ENCODE measurements at regions not wholly inside any gene's neighbourhood (a gene's known extent, or its start where the extent isn't known, plus 50 kb on each side); places are given as distances from the start of the nearest gene placed in this dataset.

GRCh38 chr2:15704788-15705115, 113.1 kb downstream of the DDX1 start:
- TF ChIP-seq JUND (IDR thresholded peaks at IDR 0.05; ENCODE audit: low read depth) = no peak
- no peak for DNase-seq (ENCODE audit: low read depth in 1 of 2, low spot score in 1 of 2)
- in situ Hi-C loops (cut with HindIII; ENCODE audit: low pct_unique_long_range_greater_than_20kb, low sequenced_read_pairs) = no loop called here

GRCh38 chr2:15705310-15705709, 113.6 kb downstream of the DDX1 start:
- in situ Hi-C loops (cut with HindIII; ENCODE audit: low pct_unique_long_range_greater_than_20kb, low sequenced_read_pairs) = no loop called here
- no peak for DNase-seq (ENCODE audit: low read depth in 1 of 2, low spot score in 1 of 2)
- no peak for TF ChIP-seq JUND (IDR thresholded peaks at IDR 0.05; ENCODE audit: low read depth)

- TF ChIP-seq JUND (IDR thresholded peaks at IDR 0.05; ENCODE audit: low read depth) = no peak
- no peak for DNase-seq (ENCODE audit: low read depth in 1 of 2, low spot score in 1 of 2)
- in situ Hi-C loops (cut with HindIII; ENCODE audit: low pct_unique_long_range_greater_than_20kb, low sequenced_read_pairs) = no loop called here
These were observed 114.2 kb downstream of the DDX1 start for GRCh38 chr2:15705839-15706386.

GRCh38 chr2:15706424-15706823, 114.8 kb downstream of the DDX1 start:
- no peak for DNase-seq (ENCODE audit: low read depth in 1 of 2, low spot score in 1 of 2)
- TF ChIP-seq JUND (IDR thresholded peaks at IDR 0.05; ENCODE audit: low read depth) = no peak
- in situ Hi-C loops (cut with HindIII; ENCODE audit: low pct_unique_long_range_greater_than_20kb, low sequenced_read_pairs) = no loop called here

GRCh38 chr2:15706986-15707632, 115.4 kb downstream of the DDX1 start:
- in situ Hi-C loops (cut with HindIII; ENCODE audit: low pct_unique_long_range_greater_than_20kb, low sequenced_read_pairs) = no loop called here
- no peak for DNase-seq (ENCODE audit: low read depth in 1 of 2, low spot score in 1 of 2)
- TF ChIP-seq JUND (IDR thresholded peaks at IDR 0.05; ENCODE audit: low read depth) = no peak

- DNase-seq (ENCODE audit: low read depth in 1 of 2, low spot score in 1 of 2) = no peak
- in situ Hi-C loops (cut with HindIII; ENCODE audit: low pct_unique_long_range_greater_than_20kb, low sequenced_read_pairs) = no loop called here
- TF ChIP-seq JUND (IDR thresholded peaks at IDR 0.05; ENCODE audit: low read depth) = no peak
These were observed 116.5 kb downstream of the DDX1 start for GRCh38 chr2:15708161-15708560.

- TF ChIP-seq JUND (IDR thresholded peaks at IDR 0.05; ENCODE audit: low read depth) = no peak
- no peak for DNase-seq (ENCODE audit: low read depth in 1 of 2, low spot score in 1 of 2)
- in situ Hi-C loops (cut with HindIII; ENCODE audit: low pct_unique_long_range_greater_than_20kb, low sequenced_read_pairs) = no loop called here
These were observed 117.5 kb downstream of the DDX1 start for GRCh38 chr2:15708865-15709820.

GRCh38 chr2:15711126-15711860, 119.6 kb downstream of the DDX1 start:
- in situ Hi-C loops (cut with HindIII; ENCODE audit: low pct_unique_long_range_greater_than_20kb, low sequenced_read_pairs) = no loop called here
- no peak for DNase-seq (ENCODE audit: low read depth in 1 of 2, low spot score in 1 of 2)
- no peak for TF ChIP-seq JUND (IDR thresholded peaks at IDR 0.05; ENCODE audit: low read depth)

- no peak for DNase-seq (ENCODE audit: low read depth in 1 of 2, low spot score in 1 of 2)
- no peak for TF ChIP-seq JUND (IDR thresholded peaks at IDR 0.05; ENCODE audit: low read depth)
- in situ Hi-C loops (cut with HindIII; ENCODE audit: low pct_unique_long_range_greater_than_20kb, low sequenced_read_pairs) = no loop called here
These were observed 121.1 kb downstream of the DDX1 start for GRCh38 chr2:15712551-15713342.

GRCh38 chr2:15713475-15713874, 121.8 kb downstream of the DDX1 start:
- DNase-seq (ENCODE audit: low read depth in 1 of 2, low spot score in 1 of 2) = no peak
- in situ Hi-C loops (cut with HindIII; ENCODE audit: low pct_unique_long_range_greater_than_20kb, low sequenced_read_pairs) = no loop called here
- no peak for TF ChIP-seq JUND (IDR thresholded peaks at IDR 0.05; ENCODE audit: low read depth)

- TF ChIP-seq JUND (IDR thresholded peaks at IDR 0.05; ENCODE audit: low read depth) = no peak
- DNase-seq (ENCODE audit: low read depth in 1 of 2, low spot score in 1 of 2) = no peak
- in situ Hi-C loops (cut with HindIII; ENCODE audit: low pct_unique_long_range_greater_than_20kb, low sequenced_read_pairs) = no loop called here
These were observed 122.3 kb downstream of the DDX1 start for GRCh38 chr2:15714002-15714401.

- in situ Hi-C loops (cut with HindIII; ENCODE audit: low pct_unique_long_range_greater_than_20kb, low sequenced_read_pairs) = no loop called here
- no peak for TF ChIP-seq JUND (IDR thresholded peaks at IDR 0.05; ENCODE audit: low read depth)
- DNase-seq (ENCODE audit: low read depth in 1 of 2, low spot score in 1 of 2) = no peak
These were observed 122.9 kb downstream of the DDX1 start for GRCh38 chr2:15714609-15715008.

Data from T47D (cell line).